GM13977 (cell line): ENCODE measurements at regions not wholly inside any gene's neighbourhood (a gene's known extent, or its start where the extent isn't known, plus 50 kb on each side); places are given as distances from the start of the nearest gene placed in this dataset.

Experiments
- DNase-seq: peaks from one replicate; pipeline ENCODE4 v3.0.0; 2012; ENCODE audit warnings: low spot score
- CTCF ChIP-seq: IDR thresholded peaks from 2 replicates; pipeline ENCODE4 v1.5.1; 2012; ENCODE audit warnings: mild to moderate bottlenecking, control low read depth; ENCODE audit not compliant: insufficient read depth; ENCODE audit errors: extremely low read depth, missing control alignments
- in situ Hi-C: fragments of 300-500 bp; cut with MboI; formaldehyde crosslinking; loops from one replicate; pipeline ENCODE4 v1.12.0; 2022; ENCODE audit warnings: low sequenced_read_pairs, low pct_unique_long_range_greater_than_20kb, mixed read lengths, inconsistent platforms; ENCODE audit not compliant: unreplicated experiment

- in situ Hi-C loops: no loop called here
- DNase-seq: no peak
- TF ChIP-seq CTCF: no peak
These were observed 269.9 kb upstream of the GADL1 start for GRCh38 chr3:31164381-31164780.

GRCh38 chr3:31165399-31165860 lies 271.0 kb upstream of the GADL1 start:
- in situ Hi-C loops: no loop called here
- TF ChIP-seq CTCF: no peak
- no peak for DNase-seq

- DNase-seq: no peak
- TF ChIP-seq CTCF: no peak
- in situ Hi-C loops: no loop called here
These were observed 271.9 kb upstream of the GADL1 start for GRCh38 chr3:31166249-31166885.

- in situ Hi-C loops: no loop called here
- DNase-seq: no peak
- TF ChIP-seq CTCF: no peak
These were observed 273.2 kb upstream of the GADL1 start for GRCh38 chr3:31167666-31168065.

- no peak for TF ChIP-seq CTCF
- no peak for DNase-seq
- in situ Hi-C loops: no loop called here
These were observed 276.6 kb upstream of the GADL1 start for GRCh38 chr3:31170932-31171670.

GRCh38 chr3:31172336-31172735 lies 277.9 kb upstream of the GADL1 start:
- no peak for DNase-seq
- no peak for TF ChIP-seq CTCF
- in situ Hi-C loops: no loop called here
